ENCODE measurements at regions not wholly inside any gene's neighbourhood (a gene's known extent, or its start where the extent isn't known, plus 50 kb on each side); places are given as distances from the start of the nearest gene placed in this dataset.
"Not testable (repeated sequence)": the region's sequence is repeated elsewhere in the genome, so short reads cannot be mapped to it uniquely, and the experiment has no call there.

DNA sequence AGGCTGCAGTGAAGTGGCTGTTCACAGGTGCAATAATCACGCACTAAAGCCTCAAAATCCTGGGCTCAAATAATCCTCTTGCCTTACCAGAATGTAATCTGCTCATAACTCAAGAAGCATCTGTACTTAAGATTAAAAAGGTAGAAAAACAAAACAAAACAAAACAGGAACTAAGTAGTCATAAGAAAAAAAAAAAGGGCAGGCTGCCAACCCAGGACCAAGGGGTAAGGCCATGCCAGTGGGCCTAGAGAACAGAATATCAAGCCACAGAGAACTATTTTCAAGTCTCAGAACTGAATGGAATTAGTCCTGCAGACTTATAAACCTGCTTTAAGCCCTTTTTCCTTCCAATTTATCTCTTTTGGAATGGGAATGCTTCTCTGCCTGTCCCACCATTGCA is 64.8 kb upstream of the TBC1D3K start:
- DNase-seq (ENCODE audit: low read depth), result no peak

DNA sequence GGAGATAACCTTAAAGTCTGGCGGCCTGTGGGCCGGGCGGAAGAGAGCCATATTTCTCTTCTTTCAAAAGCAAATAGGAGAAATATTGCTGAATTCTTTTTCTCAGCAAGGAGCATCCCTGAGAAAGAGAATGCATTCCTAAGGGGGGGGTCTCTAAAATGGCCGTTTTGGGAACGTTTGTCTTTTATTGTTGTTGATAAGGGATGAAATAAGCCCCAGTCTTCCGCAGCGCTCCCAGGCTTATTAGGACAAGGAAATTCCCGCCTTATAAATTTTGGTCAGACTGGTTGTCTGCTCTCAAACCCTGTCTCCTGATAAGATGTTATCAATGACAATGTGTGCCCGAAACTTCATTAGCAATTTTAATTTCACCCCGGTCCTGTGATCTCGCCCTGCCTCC is 65.8 kb upstream of the TBC1D3K start:
- DNase-seq (ENCODE audit: low read depth), result not testable (repeated sequence)

DNA sequence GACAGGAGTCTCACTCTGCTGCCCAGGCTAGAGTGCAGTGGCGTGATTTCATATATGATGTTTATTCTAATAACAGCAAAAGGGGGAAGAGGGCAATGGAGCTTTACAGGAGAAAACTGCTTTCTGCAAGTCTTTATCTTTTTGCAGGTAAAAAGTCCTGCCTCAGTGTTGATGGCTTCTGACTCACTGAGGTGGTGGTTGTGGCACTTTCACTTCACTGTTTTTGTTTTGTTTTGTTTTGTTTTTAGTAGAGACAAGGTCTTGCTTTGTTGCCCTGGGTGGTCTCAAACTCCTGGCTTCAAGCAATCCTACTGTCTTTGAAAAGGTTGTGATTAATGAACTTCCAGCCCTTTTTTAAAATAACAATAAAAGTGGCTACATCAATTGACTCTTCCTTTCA is 68.0 kb upstream of the TBC1D3K start:
- no peak for DNase-seq (ENCODE audit: low read depth)

DNA sequence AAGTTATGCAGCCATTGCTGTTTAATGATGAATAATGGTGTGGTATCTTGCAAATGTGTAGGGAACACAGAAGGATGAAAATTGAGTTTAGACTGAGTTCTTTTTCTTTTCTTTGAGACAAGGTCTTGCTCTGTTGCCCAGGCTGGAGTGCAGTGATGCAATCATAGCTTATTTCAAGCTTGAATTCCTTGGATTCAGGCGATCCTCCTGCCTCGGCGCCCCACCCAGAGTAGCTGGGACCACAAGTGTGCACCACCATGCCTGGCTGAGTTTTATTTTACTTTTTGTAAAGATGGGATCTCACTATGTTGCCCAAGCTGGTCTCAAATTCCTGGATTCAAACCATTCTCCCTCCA is 74.6 kb upstream of the TBC1D3K start:
- no peak for DNase-seq (ENCODE audit: low read depth)

DNA sequence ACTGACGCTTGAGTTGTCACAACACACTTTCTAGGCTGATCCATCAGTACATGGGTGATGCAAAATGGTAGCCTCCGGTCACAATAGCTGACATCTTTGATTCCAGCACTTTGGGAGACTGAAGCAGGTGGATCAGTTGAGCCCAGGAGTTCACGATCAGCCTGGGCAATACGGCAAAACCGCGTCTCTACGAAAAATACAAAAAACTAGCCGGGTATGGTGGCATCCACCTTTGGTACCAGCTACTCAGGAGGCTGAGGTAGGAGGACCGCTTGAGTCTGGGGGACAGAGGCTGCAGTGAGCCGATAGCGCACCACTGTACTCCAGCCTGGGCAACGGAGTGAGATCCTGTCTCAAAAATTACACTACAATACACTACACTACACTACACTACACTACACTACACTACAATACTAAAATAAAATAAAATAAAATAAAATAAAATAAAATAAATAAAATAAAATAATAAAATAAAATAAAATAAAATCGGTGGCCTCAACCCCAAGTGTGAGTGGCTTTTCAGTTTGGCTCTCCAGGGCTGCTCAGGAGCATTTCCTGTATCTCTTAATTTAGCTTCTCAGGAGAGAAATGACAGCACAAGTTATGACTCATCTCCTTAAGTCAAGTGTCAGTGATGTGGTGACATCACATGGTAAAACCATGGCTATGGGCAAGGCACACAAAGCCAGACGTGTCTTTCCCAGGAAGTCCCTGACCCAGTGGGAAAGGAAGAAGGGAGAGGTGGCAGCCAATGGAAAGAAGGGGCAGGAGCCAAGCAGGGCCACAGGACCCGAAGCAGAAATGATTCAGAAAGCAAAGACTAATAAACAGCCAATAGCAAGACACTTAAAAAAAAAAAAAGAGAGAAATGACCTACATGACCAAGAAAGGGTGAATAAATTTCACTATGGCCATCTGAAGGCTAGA is 75.3 kb upstream of the TBC1D3K start:
- peak; percentile 38 for DNase-seq (ENCODE audit: low read depth)

DNA sequence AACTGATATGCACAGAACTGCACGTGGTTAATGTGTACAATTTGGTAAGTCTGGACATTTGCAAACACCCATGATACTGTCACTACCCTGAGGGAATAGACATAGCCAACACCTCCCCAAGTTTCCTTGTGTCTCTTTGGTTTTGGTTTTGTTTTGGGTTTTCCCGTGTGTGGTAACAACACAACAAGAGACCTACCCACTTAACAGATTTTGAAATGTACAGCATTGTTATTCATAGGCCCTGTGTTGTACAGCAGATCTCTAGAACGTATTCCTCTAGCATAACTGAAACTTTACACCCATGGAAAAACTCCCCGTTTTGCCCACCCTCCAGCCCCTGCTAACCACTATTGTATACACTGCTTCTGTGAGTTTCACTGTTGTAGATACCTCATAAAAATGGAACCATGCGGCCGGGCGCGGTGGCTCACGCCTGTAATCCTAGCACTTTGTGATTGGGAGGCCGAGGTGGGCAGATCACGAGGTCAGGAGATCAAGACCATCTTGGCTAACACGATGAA is 76.3 kb upstream of the TBC1D3K start:
- no peak for DNase-seq (ENCODE audit: low read depth)

DNA sequence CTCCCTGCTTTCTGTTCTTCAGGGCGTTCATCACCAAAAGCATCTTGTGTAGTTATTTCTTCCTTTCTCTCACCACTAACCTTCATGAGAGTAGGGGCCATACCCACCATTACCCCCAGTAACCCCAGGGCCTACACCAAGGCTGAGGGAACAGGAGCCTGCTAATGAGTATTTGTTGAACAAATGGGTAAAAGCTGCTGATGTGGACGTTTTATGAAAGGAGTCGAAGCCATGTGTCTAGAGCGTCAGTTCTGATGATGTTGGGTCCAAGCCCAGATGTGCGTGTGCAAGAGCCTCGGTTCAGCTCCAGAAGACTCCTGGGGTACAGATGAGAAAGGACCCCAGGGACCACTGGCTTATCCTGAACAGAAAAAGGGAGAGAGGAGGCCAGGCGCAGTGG is 77.1 kb upstream of the TBC1D3K start:
- no peak for DNase-seq (ENCODE audit: low read depth)

DNA sequence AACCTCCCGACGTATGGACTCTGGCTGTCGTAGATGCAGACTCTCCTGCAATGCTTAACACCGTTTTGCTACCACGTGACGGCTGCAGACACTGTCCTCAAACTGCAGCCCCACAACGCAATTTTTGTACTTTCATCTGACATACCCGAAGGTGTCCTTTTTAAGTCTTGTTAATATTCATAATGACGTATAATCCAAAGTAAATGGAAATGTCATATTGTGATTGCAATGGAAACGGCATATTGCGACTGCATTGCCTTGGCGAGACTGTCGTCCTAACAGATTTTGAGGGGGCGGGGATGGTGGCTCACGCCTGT is 79.3 kb upstream of the TBC1D3K start:
- no peak for DNase-seq (ENCODE audit: low read depth)

DNA sequence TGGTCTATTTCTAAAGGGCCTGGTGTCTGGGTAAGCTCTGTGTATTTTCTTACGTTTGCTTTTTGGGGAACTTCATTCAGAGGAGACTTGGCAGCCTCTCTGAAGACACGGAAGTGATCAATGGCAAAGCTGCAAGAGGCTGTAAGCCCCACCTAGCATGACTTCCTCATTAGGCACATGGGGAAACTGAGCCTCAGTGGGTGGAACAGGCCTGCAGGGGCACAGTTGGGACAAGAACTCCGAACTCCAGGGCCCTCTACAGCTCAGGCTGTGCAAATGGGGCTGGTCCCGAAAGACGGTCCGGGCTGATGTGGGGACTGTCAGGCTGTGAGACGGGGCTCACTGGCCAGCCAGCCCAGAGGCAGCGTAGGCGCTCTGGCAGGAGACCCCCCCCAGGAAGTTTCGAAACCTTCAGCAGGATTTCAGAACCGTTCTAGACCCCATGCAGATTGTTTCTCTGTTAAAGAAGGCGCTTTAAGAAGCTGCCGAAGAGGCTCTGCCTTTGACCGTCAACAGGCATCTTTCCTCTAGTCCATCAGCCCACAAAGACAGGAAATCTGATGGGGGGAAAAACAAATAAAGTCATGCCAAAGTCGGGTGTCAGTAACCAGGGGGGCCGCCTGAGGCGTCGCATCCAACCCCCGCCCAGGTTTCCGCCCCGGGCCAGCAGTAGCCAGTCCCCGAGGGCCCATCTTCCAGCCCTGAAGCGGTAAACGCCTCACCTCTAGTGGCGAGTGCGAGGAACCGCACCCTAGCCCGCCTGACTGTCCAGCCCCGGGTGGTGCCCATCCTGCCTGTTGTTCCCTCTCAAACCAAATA is 79.8 kb upstream of the TBC1D3K start:
- no peak for DNase-seq (ENCODE audit: low read depth)

DNA sequence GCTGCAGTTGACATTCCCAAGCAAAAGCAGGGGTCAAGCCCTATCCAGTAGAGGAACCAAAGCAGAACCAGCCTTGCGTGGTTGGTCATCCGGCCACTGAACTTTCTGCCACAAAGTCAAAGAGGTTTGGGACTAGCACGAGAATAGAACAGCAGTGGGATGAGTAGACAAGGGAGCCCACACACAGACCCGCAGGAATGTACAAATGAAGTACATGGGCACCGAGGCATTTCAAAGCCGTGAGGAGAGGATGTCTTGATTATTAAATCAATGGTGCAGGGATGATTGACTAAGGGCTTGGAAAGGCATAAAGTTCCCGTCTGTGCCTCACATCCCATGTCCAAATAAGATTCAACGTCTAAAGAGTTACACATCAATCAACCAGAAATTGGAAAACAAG is 81.8 kb upstream of the TBC1D3K start:
- no peak for DNase-seq (ENCODE audit: low read depth)

DNA sequence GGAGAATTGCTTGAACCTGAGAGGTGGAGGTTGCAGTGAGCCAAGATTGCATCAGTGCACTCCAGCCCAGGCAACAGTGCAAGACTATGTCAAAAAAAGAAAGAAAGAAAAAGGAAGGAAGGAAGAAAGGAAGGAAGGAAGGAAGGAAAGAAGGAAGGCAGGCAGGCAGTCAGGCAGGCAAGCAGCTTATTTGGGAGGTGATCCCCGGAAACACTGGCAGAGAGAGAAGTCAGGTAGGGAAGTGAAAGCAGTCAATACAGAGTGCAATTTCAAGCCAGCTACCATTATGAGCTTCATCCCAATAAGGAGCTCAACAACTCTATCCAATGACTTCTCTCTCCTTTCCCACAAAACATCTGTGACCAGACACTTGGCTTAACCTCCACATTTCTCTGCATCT is 83.0 kb upstream of the TBC1D3K start:
- no peak for DNase-seq (ENCODE audit: low read depth)

DNA sequence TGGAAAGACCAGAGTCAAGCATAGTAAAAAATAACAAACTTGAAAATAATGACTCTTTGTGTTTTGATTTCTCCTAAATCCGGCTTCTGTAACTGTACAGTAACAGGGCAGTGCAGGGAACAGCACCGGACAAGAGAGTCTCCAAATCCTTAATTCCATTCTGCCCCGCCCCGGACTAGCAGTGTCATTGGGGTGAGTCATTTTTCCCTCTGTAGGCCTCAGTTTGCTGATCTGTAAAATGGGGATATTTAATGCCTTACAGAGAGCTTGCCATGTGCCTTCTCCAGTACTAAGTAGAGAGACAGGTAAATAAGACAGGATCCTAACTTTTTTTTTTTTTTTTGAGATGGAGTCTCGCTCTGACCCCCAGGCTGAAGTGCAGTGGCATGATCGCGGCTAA is 83.6 kb upstream of the TBC1D3K start:
- DNase-seq (ENCODE audit: low read depth), result no peak

DNA sequence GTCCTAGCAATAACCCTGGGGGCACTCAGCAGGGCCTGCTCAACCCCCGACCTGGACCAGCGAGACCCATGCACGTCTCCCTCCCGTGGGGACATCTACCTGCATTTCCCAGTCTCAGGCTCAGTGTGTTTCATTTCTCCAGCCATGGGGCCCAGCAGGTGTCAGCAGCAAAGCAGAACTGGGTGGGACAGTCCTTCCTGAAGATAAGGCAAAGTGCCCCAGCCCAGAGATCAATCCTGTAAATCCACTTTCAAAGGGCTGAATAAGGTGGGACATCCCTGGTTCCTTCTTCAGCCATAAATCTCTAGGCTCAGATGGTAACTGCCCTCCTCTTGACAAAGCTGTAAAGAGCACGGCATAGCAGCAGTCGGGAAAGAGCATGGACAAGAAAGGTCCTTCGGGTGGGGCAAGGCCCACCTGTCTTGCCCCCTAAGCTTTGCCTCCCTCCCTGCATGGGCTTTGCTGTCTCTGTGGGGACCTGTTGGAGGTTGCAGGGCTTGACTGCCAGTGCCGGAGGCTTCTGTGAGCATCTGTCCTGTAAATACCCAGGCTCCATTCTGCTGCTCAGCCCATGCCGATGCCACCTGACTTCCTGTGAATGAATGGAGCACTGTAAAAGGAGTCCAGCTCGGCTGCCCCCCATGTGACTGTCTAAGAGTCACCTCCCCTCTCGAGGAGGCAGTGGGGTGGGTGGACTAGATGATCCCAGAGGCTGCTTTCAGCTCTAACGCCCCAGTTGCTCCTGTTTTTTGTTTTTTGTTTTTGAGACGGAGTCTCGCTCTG is 84.8 kb upstream of the TBC1D3K start:
- DNase-seq (ENCODE audit: low read depth), result no peak

DNA sequence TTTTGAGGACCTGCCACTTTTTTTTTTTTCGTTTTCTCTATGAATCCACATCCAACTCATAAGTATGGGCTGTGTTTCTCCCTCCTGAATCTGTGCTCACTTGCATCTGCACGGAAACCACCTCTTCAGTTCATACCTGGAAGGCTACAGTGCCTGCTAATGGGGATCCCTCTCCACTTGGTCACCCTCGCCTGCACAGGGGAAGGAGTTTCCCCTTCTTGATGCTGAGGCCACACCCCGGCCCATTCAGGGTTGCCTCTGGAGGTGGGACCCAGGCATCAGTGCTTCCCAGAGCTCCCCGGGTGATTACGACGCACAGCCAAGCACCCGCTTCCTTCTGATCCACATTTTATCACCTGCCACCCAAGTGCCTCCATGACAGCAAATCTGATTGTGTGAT is 85.9 kb upstream of the TBC1D3K start:
- DNase-seq (ENCODE audit: low read depth), result no peak

DNA sequence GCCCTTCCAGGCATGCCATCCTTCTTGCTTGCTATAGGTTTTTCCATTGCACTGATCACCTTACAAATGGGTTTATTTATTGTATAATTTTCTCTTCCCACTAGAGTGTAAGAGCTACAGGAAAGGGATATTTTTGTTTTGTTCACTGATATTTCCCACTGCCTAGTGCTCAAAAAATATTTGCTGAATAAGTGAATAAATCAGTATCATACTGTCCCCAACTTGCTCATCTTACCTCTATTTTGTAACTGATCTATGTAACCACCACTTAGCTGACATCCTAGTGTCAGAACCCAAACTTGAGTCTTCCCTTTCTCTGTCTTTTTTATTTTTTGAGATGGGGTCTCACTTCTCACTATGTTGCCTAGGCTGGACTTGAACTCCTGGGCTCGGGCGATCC is 87.6 kb upstream of the TBC1D3K start:
- no peak for DNase-seq (ENCODE audit: low read depth)

DNA sequence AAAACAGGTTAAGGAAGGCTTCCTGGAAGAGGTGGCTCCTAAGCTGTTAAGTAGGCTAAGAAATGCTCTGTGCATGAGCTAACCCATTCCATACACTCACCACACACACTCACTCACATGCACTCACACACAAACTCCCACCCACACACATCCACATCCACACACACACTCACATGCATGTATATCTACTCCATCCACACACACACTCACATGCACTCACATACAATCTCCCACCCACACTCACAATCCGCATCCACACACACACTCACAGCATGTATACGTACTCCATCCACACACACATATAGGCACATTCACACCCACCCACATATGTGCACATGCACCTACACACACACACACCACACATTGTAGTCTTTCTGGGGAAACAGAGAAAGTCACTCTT is 89.3 kb upstream of the HNF1B start:
- DNase-seq (ENCODE audit: low read depth), result no peak

DNA sequence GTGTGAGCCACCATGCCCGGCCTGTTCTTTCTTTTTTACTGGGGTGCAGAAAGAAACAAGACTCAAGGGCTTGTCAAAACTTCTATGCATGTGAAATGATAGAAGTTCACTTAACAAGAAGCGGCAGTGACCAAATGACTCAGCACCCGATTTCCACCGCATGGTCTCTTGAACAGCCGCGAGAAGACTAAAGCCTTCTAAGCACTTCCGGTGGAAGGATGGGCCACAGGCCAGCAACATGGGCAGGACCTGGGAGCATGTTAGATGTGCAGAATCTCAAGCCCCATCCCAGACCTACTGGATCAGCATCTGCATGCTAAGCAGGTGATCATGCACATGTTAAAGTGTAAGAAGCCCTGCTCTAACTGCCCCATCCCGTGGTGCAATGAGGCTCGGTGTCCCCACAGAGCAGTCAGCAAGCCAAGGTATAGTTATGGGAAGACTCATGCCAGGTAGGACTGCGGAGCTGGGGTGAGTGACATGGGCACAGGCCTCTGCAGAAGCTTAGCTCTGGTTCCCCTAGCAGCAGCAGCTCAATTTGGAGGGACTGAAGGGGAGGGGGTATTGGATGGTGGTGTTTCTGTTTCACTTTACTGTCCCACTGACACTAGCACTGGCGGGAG is 88.5 kb upstream of the HNF1B start:
- no peak for DNase-seq (ENCODE audit: low read depth)

DNA sequence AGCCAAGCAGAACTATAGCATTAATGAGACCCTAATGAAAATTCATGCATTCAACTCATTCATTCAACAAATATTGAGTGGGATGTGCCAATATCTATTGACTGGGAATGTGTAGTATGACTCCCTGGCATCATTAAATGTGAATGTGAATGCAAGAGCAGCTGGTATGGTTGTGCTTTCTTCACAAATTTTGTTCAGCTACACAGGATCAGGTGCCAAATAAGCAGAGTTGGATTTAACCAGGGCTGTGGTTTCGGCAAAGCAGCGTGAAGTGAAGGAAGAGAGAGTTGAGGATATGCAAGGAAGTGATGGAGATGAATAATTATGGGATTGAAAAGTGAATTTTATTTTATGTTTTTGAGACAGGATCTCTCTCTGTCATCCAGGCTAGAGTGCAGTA is 87.1 kb upstream of the HNF1B start:
- no peak for DNase-seq (ENCODE audit: low read depth)

DNA sequence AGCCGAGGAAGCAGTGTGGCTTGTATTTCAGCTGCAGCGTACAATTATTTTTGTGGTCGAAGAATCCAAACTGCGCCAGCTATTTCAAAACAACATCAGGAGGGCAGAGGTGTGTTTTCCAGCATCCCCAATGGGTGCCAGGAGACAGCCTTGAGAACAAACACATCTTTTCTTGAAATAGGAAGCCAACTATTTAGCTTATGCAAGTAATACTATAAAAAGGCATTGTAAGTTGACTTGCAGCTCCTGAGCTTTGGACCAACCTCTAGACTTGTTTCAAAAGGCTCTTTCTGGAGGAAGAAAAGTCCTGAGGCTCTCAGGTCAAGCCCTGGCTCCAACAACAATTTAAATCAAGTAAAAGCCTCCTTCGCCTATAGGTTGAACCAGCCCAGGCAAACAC is 86.6 kb upstream of the HNF1B start:
- DNase-seq (ENCODE audit: low read depth), result no peak

DNA sequence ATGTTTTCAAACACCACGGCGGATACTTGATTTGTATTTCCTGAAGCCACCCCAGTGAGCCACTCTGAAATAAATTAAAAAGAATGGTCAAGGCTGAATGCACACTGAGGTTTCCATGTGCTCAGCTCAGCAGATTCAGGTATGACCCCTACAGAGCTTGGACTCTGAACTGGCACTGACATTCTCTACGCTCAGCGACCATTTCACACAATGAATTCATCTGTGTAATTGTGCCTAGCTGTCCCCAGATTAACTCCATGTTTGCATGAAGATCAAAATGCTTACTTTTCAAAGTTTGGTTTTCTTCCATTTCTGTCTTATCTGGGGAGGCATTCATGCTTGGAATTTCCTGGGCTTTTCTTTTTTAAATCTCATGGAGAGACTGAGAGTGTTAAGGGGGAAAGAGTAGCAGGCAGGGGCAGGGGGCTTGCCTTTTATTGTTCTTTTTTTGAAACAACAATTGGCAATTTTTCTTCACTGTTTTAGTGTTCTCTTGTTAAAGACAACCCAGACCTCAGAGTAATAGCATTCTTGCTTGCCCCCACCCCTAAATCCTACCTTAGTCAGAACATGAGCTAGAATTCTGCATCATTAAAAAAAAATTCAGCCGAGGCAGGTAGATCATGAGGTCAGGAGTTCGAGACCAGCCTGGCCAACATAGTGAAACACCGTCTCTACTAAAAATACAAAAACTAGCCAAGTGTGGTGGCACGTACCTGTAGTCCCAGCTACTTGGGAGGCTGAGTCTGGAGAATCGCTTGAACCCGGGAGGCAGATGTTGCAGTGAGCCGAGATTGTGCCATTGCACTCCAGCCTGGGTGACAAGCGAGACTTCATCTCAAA is 85.5 kb upstream of the HNF1B start:
- DNase-seq (ENCODE audit: low read depth), result no peak

DNA sequence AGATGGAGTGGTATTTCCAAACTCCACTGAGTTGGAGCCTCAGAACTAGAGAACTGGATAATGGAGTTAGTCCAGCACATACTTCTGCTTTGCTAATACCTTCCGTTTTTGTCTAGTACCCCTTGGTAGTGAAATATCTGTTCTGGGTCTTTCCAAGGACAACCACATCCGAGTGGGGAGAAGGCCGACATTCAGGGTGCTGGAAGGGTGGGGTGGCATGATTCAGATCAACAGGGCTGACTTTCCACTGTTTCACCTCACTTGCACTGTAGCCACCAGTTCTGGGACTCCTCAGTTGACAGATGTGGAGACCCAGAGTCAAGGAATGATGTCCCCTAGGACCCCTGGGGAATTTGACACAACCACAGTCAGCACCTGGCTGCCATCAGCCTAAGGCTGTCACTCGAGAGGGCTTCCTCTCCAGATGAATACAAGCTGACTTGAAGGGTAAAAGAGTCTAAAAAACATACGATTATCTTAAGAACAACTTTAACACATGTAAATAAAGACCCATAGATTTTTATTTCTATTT is 84.8 kb upstream of the HNF1B start:
- no peak for DNase-seq (ENCODE audit: low read depth)
